Fibroblast of skin of back (primary cell): ENCODE measurements at regions not wholly inside any gene's neighbourhood (a gene's known extent, or its start where the extent isn't known, plus 50 kb on each side); places are given as distances from the start of the nearest gene placed in this dataset.
A peak's percentile ranks its signal among the peaks of the same experiment; 100 is the strongest.

Experiments used
- DNase-seq: peaks from one replicate; pipeline ENCODE4 v3.0.0-alpha.2; 2013

DNA sequence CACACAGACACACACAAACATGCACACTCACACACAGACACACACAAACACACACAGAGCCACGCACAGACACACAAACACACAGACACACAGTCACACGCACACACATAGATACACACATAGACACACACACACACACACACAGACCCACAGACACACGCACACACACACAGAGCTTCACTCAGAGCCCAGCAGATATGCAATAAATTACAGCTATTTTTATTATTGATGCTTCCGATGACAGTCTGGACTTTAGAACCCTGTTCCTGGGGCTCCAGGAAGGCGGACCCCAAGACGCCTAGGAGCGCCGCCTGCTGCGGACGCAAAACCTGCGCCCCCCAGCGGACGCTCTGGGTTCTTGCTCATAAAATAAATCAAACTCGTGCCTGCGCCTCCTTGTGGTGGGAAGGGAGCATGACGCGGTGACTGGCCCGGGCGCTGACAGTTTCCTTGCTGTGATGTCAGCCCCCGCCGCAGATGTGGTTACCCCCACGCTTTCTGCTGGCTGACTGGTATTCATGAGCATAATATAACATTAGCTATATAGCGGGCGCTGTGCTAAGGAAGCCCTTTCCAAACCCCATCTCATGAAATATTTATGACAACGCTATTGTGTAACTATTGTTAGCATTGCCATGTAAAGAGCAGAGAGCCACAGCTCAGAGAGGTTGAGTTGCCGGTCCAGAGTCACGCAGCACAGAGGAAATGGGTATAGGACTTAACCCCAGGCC, 64.4 kb upstream of the TM9SF2 start:
- DNase-seq = peak; percentile 78

DNA sequence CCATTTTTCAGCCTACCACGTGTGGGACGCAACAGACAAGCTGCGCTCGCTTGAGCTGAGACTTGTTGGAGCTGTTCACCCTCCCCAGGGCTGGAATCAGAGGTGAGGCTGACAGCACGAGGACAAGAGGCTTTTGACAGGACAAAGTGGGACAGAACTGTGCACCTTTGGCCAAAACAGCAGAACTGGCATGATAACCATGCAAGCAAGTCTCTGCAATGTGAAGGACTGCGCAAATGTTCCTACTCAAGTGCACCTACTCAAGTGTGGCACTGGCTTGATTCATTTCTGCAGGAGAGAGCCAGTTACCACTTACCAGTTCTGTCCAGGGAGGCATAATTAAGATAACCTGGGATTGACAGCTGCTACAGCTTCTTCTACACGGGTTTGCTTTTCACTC, 62.2 kb upstream of the TM9SF2 start:
- no peak for DNase-seq

DNA sequence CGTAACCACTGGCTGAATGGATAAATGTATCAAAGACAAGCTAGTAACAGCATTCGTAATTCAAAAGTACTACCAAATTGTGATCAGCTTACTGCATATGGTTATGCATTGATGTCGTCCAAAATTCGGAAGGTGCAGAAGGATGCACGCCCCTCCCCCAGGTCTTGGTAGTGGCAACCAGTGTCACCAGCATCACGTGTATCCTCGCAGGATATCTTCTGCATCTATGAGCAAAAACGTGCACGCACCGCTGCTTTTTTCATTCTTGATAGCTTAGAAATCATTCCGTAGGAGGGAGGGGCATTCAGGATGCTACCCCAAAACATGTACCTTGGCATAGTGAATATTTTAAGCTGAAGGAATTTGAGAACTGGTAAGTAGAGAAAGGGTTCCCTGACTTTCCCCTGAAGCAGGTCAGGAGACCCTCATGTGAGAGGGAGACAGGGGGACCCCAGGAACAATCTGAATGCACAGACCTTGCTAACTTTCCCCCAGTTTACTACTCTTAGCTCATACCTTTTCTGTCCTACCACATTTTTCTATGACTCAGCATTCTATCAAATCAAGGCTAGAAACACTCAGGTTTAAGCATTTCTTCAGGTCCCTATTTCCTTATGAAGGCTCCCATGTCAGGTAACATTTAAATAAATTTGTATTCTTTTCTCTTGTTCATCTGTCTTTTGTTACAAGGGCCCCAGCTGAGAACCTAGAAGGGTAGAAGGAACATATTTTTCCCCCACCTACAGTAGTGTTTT, 61.2 kb upstream of the TM9SF2 start:
- DNase-seq = no peak

DNA sequence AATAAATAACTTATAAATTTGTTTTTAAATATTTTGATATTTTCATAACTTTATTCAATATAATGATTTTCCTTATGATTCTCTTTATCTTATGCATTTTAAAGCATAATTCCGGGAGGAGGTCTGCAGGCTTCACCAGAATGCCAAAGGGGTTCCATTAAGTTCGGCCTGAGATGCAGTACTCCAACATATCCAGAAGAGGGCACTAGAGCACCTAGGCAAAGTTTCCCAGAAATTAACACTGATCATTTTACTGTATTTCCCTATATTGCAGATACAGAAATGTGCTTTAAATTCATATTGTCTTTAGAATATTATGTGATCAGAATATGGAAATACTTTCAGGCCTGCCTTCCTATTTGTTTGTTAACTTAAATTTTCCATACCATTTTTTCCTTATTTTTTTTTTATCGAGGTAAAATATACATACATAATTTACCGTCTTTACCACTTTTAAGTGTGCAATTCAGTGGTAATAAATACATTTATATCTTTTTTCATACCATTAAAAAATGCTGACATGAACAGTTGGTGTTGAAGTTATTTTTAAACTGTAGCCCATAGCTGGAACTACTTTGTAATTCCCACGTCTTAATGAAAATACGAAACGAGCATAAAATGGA, 58.9 kb upstream of the TM9SF2 start:
- peak; percentile 44 for DNase-seq

DNA sequence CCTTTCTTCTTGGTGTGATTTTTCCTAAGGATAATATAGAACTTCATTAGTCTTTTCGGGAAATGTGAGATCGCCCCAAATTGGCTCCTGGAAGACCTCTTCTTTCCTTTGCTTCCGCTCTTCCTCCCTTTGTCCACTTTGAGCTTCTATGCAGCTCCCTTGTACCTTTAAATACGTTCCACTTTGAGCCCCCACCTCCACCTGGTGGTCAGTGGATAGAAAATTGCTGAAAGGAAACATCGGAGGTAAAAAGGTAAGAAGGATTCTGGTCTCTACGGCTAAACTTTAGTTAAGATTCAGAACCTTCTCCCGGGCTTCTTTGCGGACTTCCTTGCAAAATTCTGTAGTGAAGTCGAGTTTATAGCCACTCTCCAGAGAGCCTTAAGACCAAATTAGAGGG, 55.0 kb upstream of the TM9SF2 start:
- no peak for DNase-seq

DNA sequence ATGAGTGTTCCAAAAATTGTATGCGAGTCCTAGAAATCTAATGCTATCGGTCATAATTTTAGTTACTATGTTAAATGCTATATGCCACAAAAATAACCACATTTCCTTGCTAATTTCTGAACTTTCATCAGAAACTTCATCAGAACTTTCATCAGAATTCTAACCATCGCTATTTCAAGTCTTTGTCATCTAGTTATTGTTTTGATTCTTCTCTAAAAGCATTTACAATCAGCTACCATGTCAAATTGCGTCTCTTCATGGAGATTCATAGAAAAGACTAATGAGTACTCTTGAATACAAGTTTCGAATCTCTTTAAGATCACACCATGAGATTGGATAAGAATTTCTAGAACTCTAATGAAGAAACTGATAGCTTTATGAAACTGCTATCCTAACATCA, 52.7 kb upstream of the TM9SF2 start:
- no peak for DNase-seq

DNA sequence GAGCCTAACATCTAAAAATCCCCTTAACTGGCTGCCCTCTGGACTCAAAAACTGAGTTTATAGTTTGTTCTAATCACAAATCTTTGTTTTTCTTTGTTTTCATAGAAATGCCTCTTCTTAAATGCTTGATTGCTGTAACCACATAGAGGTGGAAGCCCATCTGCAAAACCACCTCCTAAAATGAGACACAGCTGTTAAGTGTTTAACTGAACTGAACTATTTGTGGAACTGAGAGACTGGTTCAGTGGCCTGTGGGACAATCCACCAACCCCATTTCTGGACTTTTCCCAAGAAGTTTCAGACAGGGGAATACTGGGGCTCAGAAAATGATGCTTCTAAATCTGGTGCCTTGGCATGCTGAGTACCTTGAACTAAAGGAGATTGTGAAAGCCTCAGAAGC, 50.9 kb upstream of the TM9SF2 start:
- DNase-seq = no peak
